Activated gamma-delta T cell (primary cell): ENCODE measurements at regions not wholly inside any gene's neighbourhood (a gene's known extent, or its start where the extent isn't known, plus 50 kb on each side); places are given as distances from the start of the nearest gene placed in this dataset.
"Not testable (repeated sequence)": the region's sequence is repeated elsewhere in the genome, so short reads cannot be mapped to it uniquely, and the experiment has no call there.

ENCODE experiments used
- DNase-seq: peaks from one replicate; lab custom pipeline; 2025; lab: John Stamatoyannopoulos, UW

DNA sequence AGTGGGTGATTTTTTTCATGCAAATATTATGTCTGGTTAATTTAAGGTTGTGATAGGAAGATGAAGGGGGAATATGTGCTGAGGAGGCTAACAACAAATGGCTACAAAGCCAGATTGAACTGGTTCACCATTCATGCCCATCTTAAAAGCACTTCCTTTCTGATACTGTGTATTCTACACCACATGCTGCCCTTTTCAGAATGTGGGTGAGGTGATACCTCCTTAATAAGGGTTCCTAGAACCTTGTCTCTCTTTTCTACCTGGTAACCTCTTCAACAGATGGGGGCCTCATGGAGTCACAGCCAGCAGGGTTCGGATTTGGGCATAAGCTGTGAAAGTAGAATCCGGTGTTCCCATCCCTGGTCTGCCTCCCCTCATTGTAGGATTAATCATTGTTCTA lies 1064.0 kb upstream of the SEMA6A start:
- no peak for DNase-seq

DNA sequence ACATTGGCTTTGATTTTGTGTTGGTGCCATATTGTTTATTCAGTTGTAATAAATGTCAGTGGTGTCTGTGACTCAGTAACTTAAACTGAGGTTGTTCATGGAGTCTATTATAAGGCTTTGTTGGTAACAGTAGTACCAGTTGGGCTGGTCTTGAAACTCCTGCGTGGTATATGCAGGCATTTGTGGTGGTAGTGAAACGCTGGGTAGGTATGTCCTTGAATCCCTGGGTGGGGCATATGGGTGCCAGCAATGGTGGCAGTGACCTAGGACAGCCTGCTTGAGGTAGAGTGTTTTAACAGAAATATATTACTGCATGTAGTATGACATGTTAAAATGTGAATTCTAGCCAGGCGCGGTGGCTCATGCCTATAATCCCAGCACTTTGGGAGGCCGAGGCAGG lies 1058.5 kb upstream of the SEMA6A start:
- DNase-seq, result no peak

DNA sequence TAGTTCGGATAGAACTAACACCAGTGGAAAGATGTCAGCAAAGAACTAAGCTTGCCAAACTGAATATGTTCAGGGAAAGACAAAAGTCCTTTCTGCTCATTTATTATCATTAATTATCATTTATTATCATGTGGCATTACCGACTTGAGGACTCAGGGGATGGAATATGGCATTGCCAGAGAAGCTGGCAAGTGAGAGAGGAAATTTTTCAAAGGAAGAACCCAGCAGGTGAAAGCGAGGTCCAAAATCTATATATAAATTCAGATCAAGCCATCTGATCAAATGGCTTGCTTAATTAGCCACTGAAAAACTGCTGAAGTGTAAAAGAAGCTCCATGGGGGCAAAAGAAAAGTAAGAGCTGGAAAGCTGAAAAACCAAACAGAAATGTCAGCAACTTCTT lies 1049.6 kb upstream of the SEMA6A start:
- no peak for DNase-seq

DNA sequence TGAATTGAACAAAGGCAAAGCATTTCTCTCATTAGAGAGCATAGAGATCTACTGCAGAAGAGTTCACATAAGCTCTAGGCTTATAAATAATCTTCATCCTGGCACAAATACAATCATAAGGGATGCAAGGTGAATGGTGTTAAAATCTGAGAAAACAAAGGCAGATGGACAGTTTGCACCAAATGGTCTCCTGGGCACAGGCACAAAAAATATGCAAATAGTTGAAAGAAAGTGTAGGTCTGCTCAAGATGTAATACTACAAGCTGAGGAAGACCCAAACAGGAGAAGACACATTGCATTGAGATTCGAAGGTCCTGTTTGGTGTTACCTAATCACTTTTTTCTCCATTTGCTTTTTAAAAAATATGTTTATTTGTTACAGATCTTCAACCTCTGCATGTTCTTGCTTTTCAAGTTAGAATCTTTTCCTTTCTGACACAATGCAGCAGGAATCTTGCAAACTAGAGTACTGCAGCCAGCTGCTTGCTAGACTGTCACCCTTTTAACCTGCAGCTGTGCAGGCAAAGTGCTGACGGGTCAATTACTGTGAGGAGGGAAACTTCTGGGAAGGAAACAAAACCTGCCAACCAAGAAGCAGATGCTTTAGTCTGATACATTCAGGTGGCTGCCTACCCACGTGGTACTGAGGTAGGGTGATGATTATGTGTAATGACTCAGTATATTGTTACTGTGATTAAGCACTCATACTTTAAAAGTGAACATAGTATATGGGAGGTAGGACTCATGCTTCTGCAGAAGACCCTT lies 1048.6 kb upstream of the SEMA6A start:
- no peak for DNase-seq

DNA sequence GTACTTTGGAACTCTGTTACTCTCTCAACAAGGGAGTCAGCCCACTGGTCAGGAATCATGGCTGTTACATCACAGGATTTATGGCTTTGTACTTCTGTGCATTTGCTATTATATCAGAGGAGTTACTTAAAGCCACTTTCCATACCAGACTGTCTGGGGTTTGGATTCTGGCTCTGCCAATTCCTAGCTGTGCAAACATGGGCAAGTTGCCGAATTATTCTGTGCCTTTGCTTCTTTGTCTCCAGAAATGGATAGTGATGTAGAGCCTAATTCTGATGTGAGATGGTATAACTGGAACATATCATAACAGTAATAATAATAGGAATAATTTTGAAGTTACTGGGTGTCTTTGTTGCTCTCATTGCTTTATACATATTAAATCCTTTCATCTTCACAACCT lies 1047.3 kb upstream of the SEMA6A start:
- no peak for DNase-seq

DNA sequence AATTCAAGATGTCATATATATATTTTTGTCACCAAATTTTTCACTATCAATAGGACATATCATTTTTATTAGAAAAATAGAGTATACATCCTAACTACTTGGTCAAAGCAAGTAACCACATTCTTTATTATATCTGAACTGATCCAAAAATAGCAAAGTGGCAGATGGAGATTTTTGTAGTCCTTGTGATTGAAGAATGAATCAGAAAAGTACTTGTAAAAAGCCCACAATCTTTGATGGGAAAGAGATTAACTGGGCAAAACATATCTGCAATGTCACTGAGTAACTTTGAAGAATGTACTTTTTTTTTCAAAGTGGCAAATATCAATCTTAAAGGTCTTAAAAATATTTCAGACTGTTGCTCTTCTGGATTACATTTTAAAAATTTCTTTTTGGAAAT lies 1040.6 kb upstream of the SEMA6A start:
- no peak for DNase-seq

DNA sequence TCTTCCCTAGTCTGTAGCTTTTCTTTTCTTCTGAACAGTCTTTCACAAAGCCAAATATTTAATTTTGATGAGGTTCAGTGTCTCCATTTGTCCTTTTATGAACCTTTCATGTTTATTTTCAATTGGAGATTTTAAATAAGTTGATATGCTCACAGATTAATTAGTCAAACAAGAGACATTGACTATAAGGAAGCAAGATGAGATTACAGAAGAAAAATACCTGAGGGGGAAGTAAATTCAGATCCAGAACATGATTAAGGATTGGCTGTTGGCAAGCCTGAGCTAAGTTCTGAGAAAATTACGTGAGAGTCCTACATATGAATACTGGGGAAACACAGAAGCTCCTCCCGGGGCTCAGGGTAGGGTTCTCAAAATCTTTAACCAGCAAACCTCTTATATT lies 1039.8 kb upstream of the SEMA6A start:
- DNase-seq, result no peak

DNA sequence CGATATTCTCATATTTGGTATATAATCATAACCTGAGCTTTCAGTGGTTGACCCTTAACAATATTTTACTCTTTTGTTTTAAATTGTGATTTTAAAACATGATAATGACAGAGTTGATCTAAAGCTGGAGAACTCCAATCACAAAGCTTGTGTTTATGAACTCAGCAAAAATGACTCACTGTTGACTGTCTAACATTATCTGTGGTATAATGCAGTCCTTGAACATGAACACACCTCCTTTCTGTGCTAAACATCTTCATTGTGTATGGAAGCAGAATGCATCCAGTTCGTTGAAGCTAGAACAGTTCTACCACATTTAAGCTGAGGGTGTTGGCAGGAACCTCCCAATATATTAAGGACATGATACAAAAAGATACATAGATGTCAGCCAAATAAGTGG lies 1030.2 kb upstream of the SEMA6A start:
- DNase-seq, result no peak

DNA sequence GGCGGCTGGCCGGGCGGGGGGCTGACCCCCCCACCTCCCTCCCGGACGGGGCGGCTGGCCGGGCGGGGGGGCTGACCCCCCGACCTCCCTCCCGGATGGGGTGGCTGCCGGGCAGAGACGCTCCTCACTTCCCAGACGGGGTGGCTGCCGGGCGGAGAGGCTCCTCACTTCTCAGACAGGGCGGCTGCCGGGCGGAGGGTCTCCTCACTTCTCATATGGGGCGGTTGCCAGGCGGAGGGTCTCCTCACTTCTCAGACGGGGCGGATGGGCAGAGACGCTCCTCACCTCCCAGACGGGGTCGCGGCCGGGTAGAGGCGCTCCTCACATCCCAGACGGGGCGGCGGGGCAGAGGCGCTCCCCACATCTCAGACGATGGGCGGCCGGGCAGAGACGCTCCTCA lies 1025.2 kb upstream of the SEMA6A start:
- not testable (repeated sequence) for DNase-seq

DNA sequence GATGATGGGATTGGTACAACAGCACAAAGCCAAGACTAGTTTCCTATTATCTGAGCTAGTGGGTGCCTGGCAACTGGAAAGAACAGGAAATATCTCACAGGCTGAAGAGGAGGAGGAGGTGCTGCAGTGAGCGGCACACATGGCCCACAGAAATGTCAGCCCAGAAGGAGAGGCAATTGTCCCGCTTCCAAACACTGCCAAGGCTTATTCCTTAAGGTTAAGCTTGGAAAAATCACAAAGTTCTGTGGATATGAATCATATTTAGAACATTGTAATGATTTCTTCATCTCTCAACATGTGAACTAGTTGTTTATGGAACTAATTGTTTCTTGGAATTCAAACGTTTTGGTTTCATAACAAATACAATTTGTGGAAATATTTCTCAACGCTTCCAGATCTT lies 1019.5 kb upstream of the SEMA6A start:
- DNase-seq, result no peak

DNA sequence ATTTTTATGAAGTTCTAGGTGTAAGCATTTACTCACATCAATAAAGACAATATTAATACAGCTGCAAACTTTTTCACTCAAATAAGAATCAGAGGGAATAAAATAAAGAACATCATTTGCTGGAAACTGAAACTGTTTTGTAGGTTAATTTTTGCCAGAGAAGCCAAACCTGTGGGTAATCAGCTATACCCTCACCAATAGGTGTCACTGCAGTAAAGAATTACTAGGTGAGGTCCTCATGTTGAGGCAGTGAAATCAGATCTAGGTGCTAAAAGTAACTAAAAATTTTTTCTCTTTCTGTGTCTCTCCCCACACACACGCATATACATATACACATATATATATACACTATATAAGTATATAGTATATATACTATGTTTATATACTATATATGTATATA lies 1016.3 kb upstream of the SEMA6A start:
- no peak for DNase-seq

DNA sequence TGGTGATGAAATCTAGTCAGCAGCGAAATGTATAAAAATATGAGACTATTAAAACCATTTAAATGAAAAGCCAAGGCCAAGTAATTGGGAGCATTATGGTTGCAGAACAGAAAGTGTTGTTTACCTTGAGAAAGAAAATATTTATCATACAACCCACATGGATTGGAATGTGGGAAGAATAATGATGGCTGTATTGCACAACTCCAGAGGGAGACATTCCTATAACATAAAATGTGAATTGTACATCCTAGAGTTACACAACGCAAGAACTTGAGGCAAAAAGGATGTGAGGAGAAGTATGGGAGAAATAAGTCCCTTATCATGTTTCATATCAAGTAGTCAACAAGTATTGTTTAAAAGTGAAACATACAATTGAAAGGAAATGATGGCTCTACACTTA lies 1014.0 kb upstream of the SEMA6A start:
- no peak for DNase-seq

DNA sequence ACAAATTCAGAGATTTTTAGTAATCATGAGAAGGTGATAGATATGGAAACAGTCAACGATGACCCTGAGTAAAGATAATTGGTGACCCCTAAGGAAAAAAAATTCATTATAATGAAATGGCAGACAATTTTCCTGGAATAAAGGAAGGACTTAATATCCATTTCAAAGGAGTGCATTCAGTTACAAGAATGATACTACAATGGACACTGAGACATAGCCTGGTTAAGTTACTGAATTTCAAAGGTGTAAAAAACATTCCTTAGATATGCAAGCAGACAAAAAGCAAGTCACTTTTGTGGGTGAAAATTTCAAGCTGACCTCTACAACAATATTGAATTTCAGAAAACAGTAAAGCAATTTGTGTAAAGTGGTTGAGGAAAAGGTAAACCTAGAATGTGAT lies 1012.5 kb upstream of the SEMA6A start:
- DNase-seq, result no peak

DNA sequence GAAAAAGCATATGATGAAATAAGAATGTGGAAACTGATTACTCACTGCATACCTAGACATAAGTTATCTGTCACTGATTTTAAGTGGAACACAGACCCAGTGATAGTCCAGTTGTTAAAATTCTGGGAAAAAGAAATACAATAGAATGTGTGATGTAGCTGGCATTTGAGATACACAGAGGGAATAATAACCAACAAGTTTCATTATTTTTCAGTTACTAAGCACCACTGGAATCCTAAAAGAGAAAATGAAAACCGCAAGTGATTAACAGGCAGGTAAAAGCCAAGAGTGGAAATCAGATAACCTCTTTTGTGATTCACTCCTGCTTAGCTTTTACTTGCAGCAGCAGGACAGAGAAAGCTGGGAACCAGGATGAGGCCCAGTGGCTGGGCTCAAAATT lies 994.0 kb upstream of the SEMA6A start:
- no peak for DNase-seq

DNA sequence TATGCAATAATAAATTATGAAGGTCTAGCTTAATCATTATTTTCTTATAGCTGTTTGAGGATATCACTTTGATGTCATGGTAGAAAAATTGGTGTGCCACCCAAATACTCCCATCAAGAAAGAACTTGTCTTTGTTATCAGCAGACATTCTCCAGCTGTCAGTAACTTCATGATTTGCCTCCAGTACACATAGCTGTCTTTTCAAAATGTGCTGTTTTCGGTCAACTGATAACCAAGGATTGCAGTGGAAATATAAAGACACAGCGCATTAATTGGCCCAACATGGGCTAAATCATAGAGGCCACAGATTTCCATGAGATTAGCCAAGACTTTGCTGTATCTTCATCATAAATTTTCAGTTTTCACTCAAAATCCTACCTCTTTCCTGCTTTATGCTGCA lies 993.5 kb upstream of the SEMA6A start:
- DNase-seq, result no peak

DNA sequence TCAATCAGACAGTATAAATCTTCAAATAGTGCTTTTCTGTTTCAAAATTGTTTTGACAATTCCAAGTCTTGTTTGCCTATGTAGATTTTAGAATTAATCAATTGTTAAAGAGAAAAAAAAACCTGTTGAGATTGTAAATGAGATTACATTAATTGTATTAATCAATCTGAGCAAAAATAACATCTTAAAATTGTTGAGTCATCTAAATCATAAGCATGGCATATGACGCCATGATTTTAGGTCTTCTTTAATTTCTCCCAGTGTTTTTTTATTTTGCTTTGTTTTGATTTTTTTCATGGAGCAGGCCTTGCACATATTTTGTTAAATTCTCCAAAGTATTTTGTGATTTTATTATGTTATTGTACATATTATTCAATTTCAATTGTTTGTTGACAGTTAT lies 988.0 kb upstream of the SEMA6A start:
- DNase-seq, result no peak

DNA sequence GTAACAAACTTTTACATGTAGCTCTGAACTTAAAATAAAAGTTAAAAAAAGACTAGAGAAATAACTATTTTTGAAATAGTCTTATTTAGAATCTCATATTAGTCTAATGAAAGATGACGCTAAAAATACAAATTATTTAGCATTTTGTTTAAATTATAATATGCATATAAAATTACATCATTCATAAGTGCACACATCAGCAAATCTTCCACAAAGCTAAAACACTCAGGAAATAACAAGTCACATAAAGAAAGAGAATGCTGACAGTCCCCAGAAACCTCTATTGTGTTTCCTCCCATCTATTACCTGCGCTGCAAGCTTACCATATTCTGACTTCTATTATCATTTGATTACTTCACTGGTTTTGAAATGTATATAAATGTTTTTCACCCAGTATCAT lies 986.9 kb upstream of the SEMA6A start:
- no peak for DNase-seq

DNA sequence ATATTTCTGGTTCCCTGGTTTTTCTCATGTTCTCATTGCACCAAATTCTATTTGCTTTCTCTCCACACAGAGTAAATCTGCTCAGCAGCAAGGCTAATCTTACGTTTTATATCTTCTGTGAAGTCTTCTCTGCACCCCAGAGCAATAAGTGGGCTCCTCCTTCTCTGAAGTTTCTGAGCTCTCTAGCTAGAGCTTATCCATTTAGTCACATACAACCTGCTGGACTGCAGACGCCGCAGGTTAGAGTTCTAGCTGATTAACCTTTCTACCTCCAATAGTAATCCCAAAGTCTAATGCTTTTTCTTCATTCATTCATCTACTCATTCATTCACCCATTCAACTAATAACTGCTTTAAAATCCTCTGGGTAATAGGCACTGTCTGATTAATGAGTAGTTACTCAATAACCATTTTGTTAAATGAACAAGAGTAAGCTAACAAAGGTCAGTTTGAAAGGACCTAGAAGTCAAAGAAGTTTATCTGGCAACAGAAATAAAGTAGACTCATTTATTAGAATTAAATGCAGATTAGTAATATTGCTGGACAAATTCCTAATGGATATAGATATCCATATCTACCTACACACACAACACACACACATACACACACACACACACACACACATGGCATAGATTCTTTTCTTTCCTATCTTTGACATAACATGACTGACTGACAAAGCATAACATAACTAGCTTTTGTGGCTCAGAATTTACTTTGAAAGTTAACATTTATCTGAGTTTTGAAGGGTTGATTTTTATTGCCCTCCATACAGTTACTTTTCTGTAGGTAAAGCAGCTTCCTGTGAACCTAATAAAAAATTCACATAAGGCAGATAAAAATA lies 984.6 kb upstream of the SEMA6A start:
- DNase-seq, result no peak

DNA sequence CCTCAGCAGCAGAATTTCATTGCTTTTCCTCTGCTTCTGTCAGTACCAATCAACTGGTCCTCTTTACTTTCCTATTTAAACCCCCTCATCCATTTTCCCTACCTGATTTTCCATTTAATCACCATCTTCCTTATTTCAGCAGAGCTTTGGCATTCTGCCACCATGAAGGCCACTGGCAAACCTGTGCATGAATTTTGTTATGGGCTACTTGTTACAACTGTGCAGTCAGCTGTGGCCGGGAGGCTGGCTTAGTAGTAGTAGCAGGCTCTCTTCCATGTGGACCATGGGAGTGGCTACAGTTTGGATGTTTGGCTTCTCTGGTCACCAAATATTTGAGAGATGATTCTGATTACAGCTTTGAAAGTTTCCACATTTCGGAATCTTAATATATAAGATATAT lies 976.6 kb upstream of the SEMA6A start:
- no peak for DNase-seq

DNA sequence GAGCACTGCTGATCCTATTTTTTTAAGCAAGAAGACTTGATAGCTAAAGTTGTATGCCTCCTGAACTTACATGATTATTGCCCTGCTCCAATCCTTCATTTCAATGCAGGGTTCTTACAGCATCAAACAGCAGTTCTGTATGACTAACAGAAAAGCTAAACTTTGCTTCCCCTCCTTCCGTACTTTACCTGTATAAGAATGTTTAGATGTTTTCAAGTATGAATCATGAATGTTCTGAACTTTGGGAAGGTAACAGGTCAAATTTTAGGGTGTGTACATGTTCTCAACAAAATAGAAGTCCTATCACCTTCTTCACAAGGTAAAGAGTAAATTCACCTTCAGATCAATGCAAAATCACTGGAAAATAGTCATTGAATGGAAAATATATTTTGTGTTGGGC lies 972.6 kb upstream of the SEMA6A start:
- no peak for DNase-seq

DNA sequence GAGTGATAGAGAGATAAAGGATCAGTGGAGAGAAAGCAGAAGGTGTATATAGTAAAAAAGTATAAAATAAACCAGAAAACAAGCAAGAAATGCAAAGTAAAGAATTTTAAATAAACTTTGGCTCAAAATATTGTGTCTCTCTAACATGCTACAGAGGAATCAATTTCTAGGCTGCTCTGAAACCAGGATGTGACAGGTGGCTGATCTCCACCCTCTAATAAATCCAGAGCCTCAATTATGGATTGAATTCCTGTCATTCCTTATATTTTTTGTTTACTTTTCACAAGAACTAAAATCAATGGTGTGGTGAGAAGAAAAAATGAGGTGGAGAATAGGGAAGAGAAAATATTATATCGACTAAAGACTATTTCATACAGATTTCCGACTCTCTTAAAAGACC lies 965.1 kb upstream of the SEMA6A start:
- no peak for DNase-seq

DNA sequence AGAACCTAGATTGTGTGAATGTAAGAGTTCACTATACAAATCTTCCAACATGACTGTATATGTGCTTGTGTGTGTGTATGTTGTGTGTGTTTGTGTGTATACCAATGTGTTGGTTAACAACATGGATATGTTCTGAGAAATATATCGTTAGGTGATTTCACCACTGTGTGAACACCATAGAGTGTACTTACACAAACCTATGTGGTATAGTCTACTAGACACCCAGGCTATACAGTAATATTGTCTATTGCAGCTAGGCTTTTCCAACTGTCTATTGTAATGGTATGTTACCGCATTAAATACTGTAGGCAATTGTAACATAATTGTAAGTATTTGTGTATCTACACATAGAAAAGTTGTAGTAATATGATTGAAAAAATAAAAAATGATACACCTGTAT lies 959.2 kb upstream of the SEMA6A start:
- no peak for DNase-seq

DNA sequence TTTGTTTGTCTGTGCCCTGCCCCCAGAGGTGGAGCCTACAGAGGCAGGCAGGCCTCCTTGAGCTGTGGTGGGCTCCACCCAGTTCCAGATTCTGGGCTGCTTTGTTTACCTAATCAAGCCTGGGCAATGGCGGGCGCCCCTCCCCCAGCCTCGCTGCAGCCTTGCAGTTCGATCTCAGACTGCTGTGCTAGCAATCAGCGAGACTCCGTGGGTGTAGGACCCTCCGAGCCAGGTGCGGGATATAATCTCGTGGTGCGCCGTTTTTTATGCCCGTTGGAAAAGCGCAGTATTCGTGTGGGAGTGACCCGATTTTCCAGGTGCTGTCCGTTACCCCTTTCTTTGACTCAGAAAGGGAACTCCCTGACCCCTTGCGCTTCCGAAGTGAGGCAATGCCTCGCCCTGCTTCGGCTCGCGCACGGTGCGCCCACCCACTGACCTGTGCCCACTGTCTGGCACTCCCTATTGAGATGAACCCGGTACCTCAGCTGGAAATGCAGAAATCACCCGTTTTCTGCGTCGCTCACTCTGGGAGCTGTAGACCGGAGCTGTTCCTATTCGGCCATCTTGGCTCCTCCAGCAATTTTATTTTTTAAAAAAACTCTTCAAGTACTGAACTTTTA lies 958.5 kb upstream of the SEMA6A start:
- peak; percentile 2 for DNase-seq
